HG02884 (cell line): ENCODE measurements at regions not wholly inside any gene's neighbourhood (a gene's known extent, or its start where the extent isn't known, plus 50 kb on each side); places are given as distances from the start of the nearest gene placed in this dataset.
"Not testable (repeated sequence)": the region's sequence is repeated elsewhere in the genome, so short reads cannot be mapped to it uniquely, and the experiment has no call there.

Experiments
- ATAC-seq: cut with Tn5 transposase; IDR thresholded peaks from one replicate; pipeline ENCODE4 v1.9.1; 2021; ENCODE audit warnings: mild to moderate bottlenecking, moderate library complexity; ENCODE audit not compliant: unreplicated experiment

- ATAC-seq = no peak
Measured at GRCh38 chr6:122145246-122145645, 254.2 kb upstream of the HSF2 start.

GRCh38 chr6:122145741-122146240 is 253.7 kb upstream of the HSF2 start:
- no peak for ATAC-seq

GRCh38 chr6:122147291-122147690 is 252.2 kb upstream of the HSF2 start:
- no peak for ATAC-seq

- ATAC-seq = no peak
Measured at GRCh38 chr6:122151066-122151465, 248.4 kb upstream of the HSF2 start.

- ATAC-seq = no peak
Measured at GRCh38 chr6:122151763-122152162, 247.7 kb upstream of the HSF2 start.

GRCh38 chr6:122153557-122153956 is 245.9 kb upstream of the HSF2 start:
- no peak for ATAC-seq

GRCh38 chr6:122154155-122154554 is 245.3 kb upstream of the HSF2 start:
- no peak for ATAC-seq

- ATAC-seq = no peak
Measured at GRCh38 chr6:122154912-122155575, 244.4 kb upstream of the HSF2 start.

- ATAC-seq = no peak
Measured at GRCh38 chr6:122161136-122161535, 238.3 kb upstream of the HSF2 start.

- no peak for ATAC-seq
Measured at GRCh38 chr6:122165014-122165413, 234.4 kb upstream of the HSF2 start.

- ATAC-seq = no peak
Measured at GRCh38 chr6:122170274-122170673, 229.2 kb upstream of the HSF2 start.

- no peak for ATAC-seq
Measured at GRCh38 chr6:122178988-122179387, 220.5 kb upstream of the HSF2 start.

- ATAC-seq = no peak
Measured at GRCh38 chr6:122180132-122180531, 219.3 kb upstream of the HSF2 start.

- ATAC-seq = no peak
Measured at GRCh38 chr6:122182061-122182460, 217.4 kb upstream of the HSF2 start.

GRCh38 chr6:122184401-122184827 is 215.0 kb upstream of the HSF2 start:
- no peak for ATAC-seq

- ATAC-seq = not testable (repeated sequence)
Measured at GRCh38 chr6:122185458-122185857, 214.0 kb upstream of the HSF2 start.

- ATAC-seq = no peak
Measured at GRCh38 chr6:122187186-122187585, 212.3 kb upstream of the HSF2 start.

GRCh38 chr6:122198922-122199321 is 200.5 kb upstream of the HSF2 start:
- ATAC-seq = no peak

GRCh38 chr6:122200440-122200839 is 199.0 kb upstream of the HSF2 start:
- no peak for ATAC-seq

GRCh38 chr6:122202576-122203137 is 196.8 kb upstream of the HSF2 start:
- no peak for ATAC-seq

GRCh38 chr6:122207061-122207460 is 192.4 kb upstream of the HSF2 start:
- ATAC-seq = no peak

GRCh38 chr6:122207794-122208193 is 191.7 kb upstream of the HSF2 start:
- ATAC-seq = no peak
